GM19452 (cell line): ENCODE measurements at regions not wholly inside any gene's neighbourhood (a gene's known extent, or its start where the extent isn't known, plus 50 kb on each side); places are given as distances from the start of the nearest gene placed in this dataset.

Experiments used
- ATAC-seq: cut with Tn5 transposase; IDR thresholded peaks from one replicate; pipeline ENCODE4 v1.9.1; 2021; ENCODE audit not compliant: unreplicated experiment

DNA sequence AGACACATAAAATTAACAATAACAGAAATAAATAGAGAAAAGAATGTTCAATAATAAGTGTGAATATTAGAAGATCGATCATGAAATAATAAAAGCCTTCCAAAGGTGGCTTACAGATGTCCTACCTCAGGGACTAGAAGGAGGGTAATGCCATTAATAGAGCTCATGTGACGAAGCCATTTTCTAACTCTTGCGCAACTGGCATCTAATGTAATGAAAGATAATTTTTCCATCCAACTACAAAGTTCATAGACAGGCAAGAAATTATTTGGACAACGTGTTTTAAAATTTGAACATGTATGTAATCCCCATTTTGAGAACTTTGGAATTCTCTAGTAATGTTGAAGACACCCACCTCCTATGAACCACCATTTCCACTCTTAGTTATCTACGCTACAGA is 1394.3 kb upstream of the LRRTM3 start:
- ATAC-seq, result no peak

- no peak for ATAC-seq
Measured at GRCh38 chr10:65534771-65535170, 1391.1 kb upstream of the LRRTM3 start.

DNA sequence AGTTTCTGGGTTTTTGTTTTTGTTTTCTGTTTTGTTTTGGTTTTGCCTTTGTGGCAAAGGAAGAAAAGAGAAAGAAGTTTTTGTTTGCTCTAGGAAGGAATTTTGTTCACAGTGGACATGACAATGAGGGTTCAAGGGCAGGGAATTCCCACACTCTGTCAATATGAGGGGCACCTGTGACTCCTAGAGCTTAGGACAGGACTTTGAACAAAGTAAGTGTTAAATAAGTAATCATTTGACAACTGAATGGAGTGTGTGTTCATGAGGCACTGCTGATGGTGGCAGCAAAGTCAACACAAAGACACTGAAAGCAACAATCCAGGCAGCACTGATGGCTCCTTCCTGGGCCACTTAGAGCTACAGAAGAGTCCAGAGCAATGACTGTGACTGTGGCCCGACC is 1381.1 kb upstream of the LRRTM3 start:
- ATAC-seq, result no peak

DNA sequence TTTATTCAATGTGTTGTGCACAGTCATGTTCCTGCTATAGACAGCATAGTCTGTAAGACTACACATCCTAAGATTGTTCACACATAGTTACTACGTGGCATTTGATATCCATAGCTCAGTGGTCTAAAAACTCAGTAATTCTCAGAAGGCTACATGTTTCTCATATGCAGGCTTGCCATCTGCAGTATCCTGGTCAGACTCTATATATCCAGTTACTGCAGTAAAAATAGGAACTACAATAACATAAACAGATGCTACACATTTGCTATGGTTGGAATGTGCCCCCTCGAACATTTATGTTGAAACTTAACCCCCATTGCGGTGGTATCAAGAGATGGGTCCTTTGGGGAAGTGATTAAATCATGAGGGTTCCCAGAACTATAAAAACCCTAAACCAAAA is 1377.8 kb upstream of the LRRTM3 start:
- no peak for ATAC-seq

- ATAC-seq, result no peak
Measured at GRCh38 chr10:65550761-65551160, 1375.1 kb upstream of the LRRTM3 start.

- no peak for ATAC-seq
Measured at GRCh38 chr10:65555192-65555591, 1370.6 kb upstream of the LRRTM3 start.

- ATAC-seq, result no peak
Measured at GRCh38 chr10:65556006-65556405, 1369.8 kb upstream of the LRRTM3 start.

DNA sequence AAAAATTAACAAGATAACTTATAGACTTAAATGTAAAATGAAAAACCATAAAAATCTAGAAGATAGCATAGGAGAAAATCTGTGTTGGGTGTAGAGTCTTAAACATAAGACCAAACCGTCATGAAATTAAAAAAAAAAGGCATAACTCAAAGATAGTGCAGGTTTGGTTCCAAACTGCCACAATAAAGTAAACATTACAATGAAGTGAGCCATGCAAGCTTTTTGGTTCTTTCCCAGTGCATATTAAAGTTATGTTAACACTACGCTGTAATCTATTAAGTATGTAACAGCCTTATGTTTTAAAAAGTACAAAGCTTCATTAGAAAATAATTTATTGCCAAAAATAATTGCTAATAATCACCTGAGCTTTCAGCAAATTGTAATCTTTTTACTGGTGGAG is 1366.5 kb upstream of the LRRTM3 start:
- ATAC-seq, result no peak

DNA sequence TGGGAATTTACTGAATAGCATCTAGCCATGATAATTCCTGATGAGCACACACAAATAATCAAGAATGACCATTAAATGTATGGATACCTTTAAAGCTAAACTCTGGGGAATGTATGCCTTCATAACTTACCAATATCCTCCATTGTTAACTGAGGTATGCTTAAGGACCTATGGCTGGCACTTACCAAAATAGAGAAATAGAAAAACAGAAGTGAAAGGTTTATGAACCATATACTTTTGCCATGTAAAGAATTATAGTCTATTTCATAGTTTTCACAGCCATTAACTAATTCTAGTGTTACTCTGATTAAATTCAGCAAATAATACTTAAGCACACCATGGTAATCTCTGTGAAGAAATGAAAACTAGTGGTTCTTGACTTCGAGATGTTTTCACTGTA is 1360.6 kb upstream of the LRRTM3 start:
- ATAC-seq, result no peak

DNA sequence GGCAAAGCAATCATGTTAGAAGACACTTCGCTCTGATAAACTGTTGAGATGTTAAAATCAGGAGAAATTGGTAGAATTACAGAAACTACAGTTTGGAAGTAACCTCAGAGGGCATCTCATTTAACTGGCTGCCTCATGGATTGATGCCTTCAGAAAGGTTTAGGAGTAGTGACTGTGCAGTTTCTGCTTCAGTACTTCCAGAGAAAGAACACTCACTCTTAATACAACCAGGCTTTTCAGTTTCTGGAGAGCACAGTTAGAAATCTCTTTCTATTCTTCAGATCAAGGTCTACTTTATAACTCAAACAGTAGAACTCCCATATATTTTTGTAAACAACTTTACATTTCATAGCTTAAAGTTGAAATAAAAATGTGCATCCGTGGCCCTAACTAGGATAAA is 1358.9 kb upstream of the LRRTM3 start:
- ATAC-seq, result no peak

GRCh38 chr10:65570143-65571010 is 1355.5 kb upstream of the LRRTM3 start:
- no peak for ATAC-seq

DNA sequence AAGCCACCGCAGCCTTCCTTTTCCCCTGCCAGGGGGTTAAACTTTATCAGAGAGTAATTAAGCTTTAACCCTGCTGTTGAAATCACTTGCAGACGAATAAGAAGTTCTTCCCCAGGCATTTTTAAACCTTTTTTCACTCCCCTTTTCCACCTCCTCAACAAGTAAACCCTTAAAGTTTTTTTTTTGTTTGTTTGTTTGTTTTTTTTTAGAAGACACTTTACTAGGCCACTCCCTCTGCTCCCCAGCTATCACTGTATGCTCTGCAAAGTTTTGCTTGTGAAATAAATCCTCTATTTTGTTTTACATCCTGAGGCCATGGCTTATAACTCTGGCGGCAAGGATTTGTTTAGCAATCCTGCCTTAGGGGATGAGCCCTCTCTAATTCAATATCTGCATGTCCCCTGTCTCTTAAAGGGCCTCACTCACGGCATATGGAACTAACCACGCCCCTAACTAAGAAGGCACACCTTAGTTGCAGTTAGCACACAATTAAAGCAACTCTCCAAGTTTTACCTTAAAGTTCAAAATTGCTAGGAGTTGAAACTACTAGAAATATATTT is 1354.7 kb upstream of the LRRTM3 start:
- no peak for ATAC-seq

GRCh38 chr10:65581426-65582026 is 1344.3 kb upstream of the LRRTM3 start:
- ATAC-seq, result no peak

- ATAC-seq, result no peak
Measured at GRCh38 chr10:65602182-65602865, 1323.5 kb upstream of the LRRTM3 start.

- ATAC-seq, result no peak
Measured at GRCh38 chr10:65611592-65611991, 1314.2 kb upstream of the LRRTM3 start.

GRCh38 chr10:65614956-65615565 is 1310.8 kb upstream of the LRRTM3 start:
- ATAC-seq, result no peak

GRCh38 chr10:65618126-65618525 is 1307.7 kb upstream of the LRRTM3 start:
- no peak for ATAC-seq

DNA sequence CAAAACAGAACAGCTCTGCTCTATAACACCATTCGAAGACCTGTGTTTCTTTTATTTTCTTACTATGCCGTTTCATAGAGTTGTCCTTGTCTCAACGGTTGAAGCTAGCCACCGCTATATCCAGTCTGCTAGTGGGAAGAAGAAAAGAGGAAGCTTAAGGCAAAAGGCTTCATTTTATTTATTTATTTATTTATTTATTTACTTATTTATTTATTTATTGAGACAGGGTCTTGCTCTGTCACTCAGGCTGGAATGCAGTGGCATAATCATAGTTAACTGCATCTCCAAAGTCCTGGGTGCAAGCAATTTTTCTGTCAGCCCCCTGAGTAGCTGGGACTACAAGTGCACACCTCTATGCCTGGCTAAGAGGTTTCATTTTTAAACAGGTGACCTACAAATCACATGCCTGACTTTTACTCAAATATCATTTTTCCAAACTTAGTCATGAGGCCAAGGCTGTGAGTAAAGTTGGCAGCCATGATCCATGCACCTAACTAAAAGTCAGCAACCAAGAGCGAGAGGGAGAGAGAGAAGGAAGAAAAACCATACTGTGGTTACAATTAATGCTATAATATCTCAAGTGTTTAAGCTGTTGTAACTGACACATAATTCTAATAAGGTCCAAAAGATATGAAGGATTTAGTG is 1305.3 kb upstream of the LRRTM3 start:
- no peak for ATAC-seq

DNA sequence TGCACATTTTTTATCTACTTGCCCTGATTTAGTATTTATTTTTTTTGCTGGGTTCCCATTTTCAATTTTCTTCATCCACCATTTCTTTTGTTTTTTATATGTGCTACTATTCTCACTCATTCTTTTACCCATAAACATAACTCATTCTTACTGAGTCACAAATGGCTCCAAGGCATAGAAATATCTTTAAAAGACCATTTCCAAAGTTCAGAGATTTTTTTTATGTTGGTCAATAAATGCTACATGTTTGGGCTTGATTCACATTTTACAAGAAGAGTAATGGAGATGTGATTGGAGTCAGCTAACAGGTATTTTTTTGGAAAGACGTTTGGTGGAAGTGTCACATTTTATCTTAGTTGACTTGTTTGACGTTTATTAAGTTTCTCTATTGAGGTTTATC is 1303.2 kb upstream of the LRRTM3 start:
- no peak for ATAC-seq

- ATAC-seq, result no peak
Measured at GRCh38 chr10:65628493-65629139, 1297.2 kb upstream of the LRRTM3 start.
